Keratinocyte (primary cell): ENCODE measurements at regions not wholly inside any gene's neighbourhood (a gene's known extent, or its start where the extent isn't known, plus 50 kb on each side); places are given as distances from the start of the nearest gene placed in this dataset.

Experiments used
- DNase-seq: peaks from one replicate; pipeline ENCODE4 v3.0.0-alpha.2; 2011; ENCODE audit warnings: low read depth, missing footprints, low spot score
- FAIRE-seq: peaks from 2 replicates; lab custom pipeline; 2011; peaks lifted over from hg19 to GRCh38; lab: Jason Lieb, UNC
- H2AFZ ChIP-seq: 2 replicates; pipeline ENCODE4 v1.6.0; 2012; ENCODE audit warnings: low read length, control low read depth, inconsistent platforms; ENCODE audit not compliant: control insufficient read depth
- H3K27ac ChIP-seq: 2 replicates; pipeline ENCODE4 v1.5.1; 2011; ENCODE audit warnings: low read length; ENCODE audit not compliant: control insufficient read depth, insufficient read depth
- H3K27me3 ChIP-seq: 3 replicates; pipeline ENCODE4 v1.6.0; 2011; ENCODE audit warnings: low read length; ENCODE audit not compliant: control insufficient read depth, insufficient read depth; ENCODE audit errors: extremely low read depth
- H3K36me3 ChIP-seq, 2 experiments: 2 replicates in 1 of 2; 3 replicates in 1 of 2; pipeline ENCODE4 v1.5.1; 2011; ENCODE audit warnings: low read length in 2 of 2, mild to moderate bottlenecking in 1 of 2; ENCODE audit not compliant: control insufficient read depth in 2 of 2, insufficient read depth in 2 of 2; ENCODE audit errors: extremely low read depth in 1 of 2
- H3K4me1 ChIP-seq: 3 replicates; pipeline ENCODE4 v1.5.1; 2011; ENCODE audit warnings: low read length; ENCODE audit not compliant: control insufficient read depth, insufficient read depth; ENCODE audit errors: extremely low read depth
- H3K4me2 ChIP-seq: 3 replicates; pipeline ENCODE4 v1.6.0; 2011; ENCODE audit warnings: low read depth, low read length; ENCODE audit not compliant: control insufficient read depth, insufficient read depth; ENCODE audit errors: extremely low read depth
- H3K4me3 ChIP-seq, 3 experiments: fragments of 200-600 bp in 1 of 3; sonication (generic) in 1 of 3; 2 replicates in 2 of 3; 3 replicates in 1 of 3; pipeline ENCODE4 v1.5.1; 2011 to 2016; ENCODE audit warnings: low read length in 3 of 3, mild to moderate bottlenecking in 3 of 3, control low read depth in 2 of 3, inconsistent platforms in 1 of 3, low read depth in 1 of 3, mixed read lengths in 1 of 3, mixed run types in 1 of 3, moderate library complexity in 1 of 3; ENCODE audit not compliant: control insufficient read depth in 2 of 3, insufficient read depth in 2 of 3; ENCODE audit errors: extremely low read depth in 1 of 3
- H3K79me2 ChIP-seq: 2 replicates; pipeline ENCODE4 v1.6.0; 2012; ENCODE audit warnings: low read length; ENCODE audit not compliant: control insufficient read depth, insufficient read depth
- H3K9ac ChIP-seq: 3 replicates; pipeline ENCODE4 v1.6.0; 2011; ENCODE audit warnings: low read length; ENCODE audit not compliant: control insufficient read depth, insufficient read depth; ENCODE audit errors: extremely low read depth
- H3K9me1 ChIP-seq: 3 replicates; pipeline ENCODE4 v1.6.0; 2011; ENCODE audit warnings: low read length; ENCODE audit not compliant: control insufficient read depth, insufficient read depth; ENCODE audit errors: extremely low read depth
- H3K9me3 ChIP-seq: 2 replicates; pipeline ENCODE4 v1.5.1; 2012; ENCODE audit warnings: low read depth, low read length; ENCODE audit not compliant: control insufficient read depth
- H4K20me1 ChIP-seq: 3 replicates; pipeline ENCODE4 v1.6.0; 2011; ENCODE audit warnings: low read length; ENCODE audit not compliant: control insufficient read depth, insufficient read depth; ENCODE audit errors: extremely low read depth
- EZH2 ChIP-seq: IDR thresholded peaks from one replicate; pipeline ENCODE4 v1.6.1; 2012; ENCODE audit warnings: inconsistent platforms, mild to moderate bottlenecking, low read length, moderate library complexity
- dilution Hi-C: fragments of 300-500 bp; cut with MboI; formaldehyde crosslinking; loops from one replicate; pipeline ENCODE4 v1.7.0; 2020; ENCODE audit warnings: low sequenced_read_pairs; ENCODE audit not compliant: extremely low pct_ligation_motif_present
- TF ChIP-seq, protein P1 (sequence below), 3 experiments: IDR thresholded peaks in 1 of 3; conservative IDR thresholded peaks in 1 of 3; optimal IDR thresholded peaks in 1 of 3; 2 replicates in 2 of 3; 3 replicates in 1 of 3; pipeline versions ENCODE3 to v1.5.1; 2011; ENCODE audit warnings: low read length in 3 of 3, mild to moderate bottlenecking in 3 of 3, moderate library complexity in 2 of 3, control low read depth in 1 of 3, inconsistent platforms in 1 of 3; ENCODE audit not compliant: insufficient read depth in 2 of 3; ENCODE audit errors: extremely low read depth in 1 of 3

DNA sequence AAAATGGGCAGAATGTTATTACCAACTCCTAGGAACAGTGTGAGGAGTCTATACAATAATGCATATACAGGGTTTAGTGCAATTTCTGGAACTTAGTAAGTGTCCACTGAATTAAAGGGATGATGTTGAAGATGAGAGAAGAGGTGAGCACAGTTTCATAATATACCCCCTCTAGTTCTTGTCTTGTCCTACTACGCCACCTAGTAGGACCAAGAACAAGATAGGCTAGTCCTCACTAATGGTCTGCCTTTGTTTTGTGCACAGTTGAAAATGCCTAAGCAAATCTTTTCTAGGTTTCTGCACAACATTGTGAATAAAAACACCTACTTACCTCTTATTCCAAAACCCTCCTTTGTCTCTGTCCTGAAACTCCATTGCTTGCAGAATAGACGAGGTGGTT lies 670.2 kb downstream of the CDH8 start:
- no peaks in the 10 kb centered on the region for H4K20me1 ChIP-seq
- no peak overlapping the region for H3K9ac ChIP-seq
- TF ChIP-seq, protein P1, sequence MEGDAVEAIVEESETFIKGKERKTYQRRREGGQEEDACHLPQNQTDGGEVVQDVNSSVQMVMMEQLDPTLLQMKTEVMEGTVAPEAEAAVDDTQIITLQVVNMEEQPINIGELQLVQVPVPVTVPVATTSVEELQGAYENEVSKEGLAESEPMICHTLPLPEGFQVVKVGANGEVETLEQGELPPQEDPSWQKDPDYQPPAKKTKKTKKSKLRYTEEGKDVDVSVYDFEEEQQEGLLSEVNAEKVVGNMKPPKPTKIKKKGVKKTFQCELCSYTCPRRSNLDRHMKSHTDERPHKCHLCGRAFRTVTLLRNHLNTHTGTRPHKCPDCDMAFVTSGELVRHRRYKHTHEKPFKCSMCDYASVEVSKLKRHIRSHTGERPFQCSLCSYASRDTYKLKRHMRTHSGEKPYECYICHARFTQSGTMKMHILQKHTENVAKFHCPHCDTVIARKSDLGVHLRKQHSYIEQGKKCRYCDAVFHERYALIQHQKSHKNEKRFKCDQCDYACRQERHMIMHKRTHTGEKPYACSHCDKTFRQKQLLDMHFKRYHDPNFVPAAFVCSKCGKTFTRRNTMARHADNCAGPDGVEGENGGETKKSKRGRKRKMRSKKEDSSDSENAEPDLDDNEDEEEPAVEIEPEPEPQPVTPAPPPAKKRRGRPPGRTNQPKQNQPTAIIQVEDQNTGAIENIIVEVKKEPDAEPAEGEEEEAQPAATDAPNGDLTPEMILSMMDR (optimal IDR thresholded peaks at IDR 0.05 in 1 of 3, IDR thresholded peaks at IDR 0.05 in 1 of 3, conservative IDR thresholded peaks at IDR 0.05 in 1 of 3; ENCODE audit: extremely low read depth in 1 of 3, insufficient read depth in 2 of 3, low read length in 3 of 3): no peak
- no peak for TF ChIP-seq EZH2
- dilution Hi-C loops: no loop called here
- no peaks in the 10 kb centered on the region for H3K27me3 ChIP-seq
- H3K9me1 ChIP-seq: no peaks in the 10 kb centered on the region
- DNase-seq: no peak
- H3K4me1 ChIP-seq: no peaks in the 10 kb centered on the region
- H3K27ac ChIP-seq: no peak overlapping the region
- FAIRE-seq: no peak
- H3K36me3 ChIP-seq: no peaks in the 10 kb centered on the region
- no peaks in the 10 kb centered on the region for H3K79me2 ChIP-seq
- H3K9me3 ChIP-seq: no peaks in the 10 kb centered on the region
- no peak overlapping the region for H3K4me3 ChIP-seq
- H3K4me2 ChIP-seq: no peak overlapping the region
- H2AFZ ChIP-seq: no peak overlapping the region

DNA sequence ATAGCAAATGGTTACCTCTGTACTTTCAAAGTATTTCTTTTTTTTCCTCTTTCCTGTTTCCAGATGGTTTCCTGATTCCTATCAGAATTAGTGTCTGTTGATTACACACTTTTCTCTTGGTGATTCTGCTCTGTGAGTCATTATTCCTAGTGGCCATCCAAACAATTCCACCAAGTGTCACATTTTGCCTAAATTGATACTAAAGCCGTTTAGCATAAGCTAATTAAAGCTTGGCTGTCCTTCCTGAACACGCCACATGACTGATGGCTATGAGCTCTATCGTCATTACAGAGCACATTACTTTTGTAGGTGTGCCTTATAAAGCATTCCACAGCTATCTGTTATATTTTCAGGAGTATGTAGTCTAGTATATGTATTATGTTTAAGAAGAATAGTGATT lies 671.2 kb downstream of the CDH8 start:
- dilution Hi-C loops: no loop called here
- no peaks in the 10 kb centered on the region for H3K9me1 ChIP-seq
- no peak for DNase-seq
- no peak overlapping the region for H3K4me3 ChIP-seq
- no peaks in the 10 kb centered on the region for H3K36me3 ChIP-seq
- no peak for FAIRE-seq
- no peaks in the 10 kb centered on the region for H3K9me3 ChIP-seq
- no peak for TF ChIP-seq EZH2
- H3K27ac ChIP-seq: no peak overlapping the region
- H3K9ac ChIP-seq: no peak overlapping the region
- no peaks in the 10 kb centered on the region for H3K27me3 ChIP-seq
- H2AFZ ChIP-seq: no peak overlapping the region
- H3K79me2 ChIP-seq: no peaks in the 10 kb centered on the region
- H3K4me2 ChIP-seq: no peak overlapping the region
- no peaks in the 10 kb centered on the region for H3K4me1 ChIP-seq
- H4K20me1 ChIP-seq: no peaks in the 10 kb centered on the region

DNA sequence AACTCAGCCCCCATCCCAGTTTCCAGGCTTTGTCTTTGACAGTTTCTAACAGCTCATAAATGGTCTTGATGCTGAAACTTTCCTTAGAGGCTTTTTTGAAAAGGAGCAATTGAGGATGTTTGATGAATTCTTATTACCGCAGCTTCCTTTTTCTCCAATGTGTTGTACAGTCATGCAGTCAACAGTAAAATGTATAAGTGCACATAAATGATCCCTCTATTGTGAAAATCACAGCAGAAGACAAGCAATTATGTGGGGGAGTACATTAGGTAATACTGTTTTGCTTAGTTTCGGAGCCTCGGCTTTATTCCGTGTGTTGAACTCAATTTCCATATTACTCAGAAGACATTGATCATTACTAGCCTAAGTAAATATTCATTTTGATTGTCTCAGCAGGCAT lies 673.7 kb downstream of the CDH8 start:
- no peak for FAIRE-seq
- Histone ChIP-seq H3K9ac (no peak overlapping the region), H4K20me1 (no peaks in the 10 kb centered on the region), H2AFZ (no peak overlapping the region), H3K4me1 (no peaks in the 10 kb centered on the region), H3K79me2 (no peaks in the 10 kb centered on the region), H3K27ac (no peak overlapping the region), H3K9me3 (no peaks in the 10 kb centered on the region), H3K4me3 (no peak overlapping the region), H3K9me1 (no peaks in the 10 kb centered on the region), H3K4me2 (no peak overlapping the region), H3K36me3 (no peaks in the 10 kb centered on the region), H3K27me3 (no peaks in the 10 kb centered on the region)
- dilution Hi-C loops: no loop called here
- DNase-seq: no peak
- TF ChIP-seq EZH2: no peak
- TF ChIP-seq, protein P1 (optimal IDR thresholded peaks at IDR 0.05 in 1 of 3, IDR thresholded peaks at IDR 0.05 in 1 of 3, conservative IDR thresholded peaks at IDR 0.05 in 1 of 3; ENCODE audit: extremely low read depth in 1 of 3, insufficient read depth in 2 of 3, low read length in 3 of 3): no peak
